GM23248 (cell line): ENCODE measurements at regions not wholly inside any gene's neighbourhood (a gene's known extent, or its start where the extent isn't known, plus 50 kb on each side); places are given as distances from the start of the nearest gene placed in this dataset.

Source experiments
- EZH2 ChIP-seq: fragments of 200-600 bp; sonication (generic); IDR thresholded peaks from 2 replicates; pipeline ENCODE4 v1.6.1; 2018; ENCODE audit warnings: antibody characterized with exemption, mild to moderate bottlenecking; ENCODE audit not compliant: insufficient read depth, poor library complexity, severe bottlenecking
- EZH2phosphoT487 ChIP-seq: fragments of 200-600 bp; sonication (generic); IDR thresholded peaks from 2 replicates; pipeline ENCODE4 v1.6.1; 2018; ENCODE audit warnings: antibody characterized with exemption, moderate library complexity, mild to moderate bottlenecking, low read depth; ENCODE audit not compliant: insufficient read depth

- TF ChIP-seq EZH2phosphoT487 (no peak), EZH2 (no peak)
Measured at GRCh38 chr15:100767001-100767825, 112.4 kb upstream of the ALDH1A3 start.
